Cardiac muscle cell (in vitro differentiated cells and primary cell): ENCODE measurements at regions not wholly inside any gene's neighbourhood (a gene's known extent, or its start where the extent isn't known, plus 50 kb on each side); places are given as distances from the start of the nearest gene placed in this dataset.

Experiments
- DNase-seq, 2 donors: peaks; one replicate each; pipeline versions ENCODE4 v3.0.0 to v3.0.0-alpha.2; 2010 to 2017; ENCODE audit warnings: low read depth in 1 of 2, low spot score in 1 of 2
- H3K27ac ChIP-seq: fragments of 200-600 bp; sonication (generic); 2 replicates; pipeline ENCODE4 v1.5.1; 2016
- H3K27me3 ChIP-seq: fragments of 200-600 bp; sonication (generic); 2 replicates; pipeline ENCODE4 v1.6.0; 2016; ENCODE audit warnings: control low read depth
- H3K36me3 ChIP-seq: fragments of 200-600 bp; sonication (generic); 2 replicates; pipeline ENCODE4 v1.5.1; 2016; ENCODE audit warnings: control low read depth
- H3K4me1 ChIP-seq: fragments of 200-600 bp; sonication (generic); 2 replicates; pipeline ENCODE4 v1.8.1; 2017; ENCODE audit warnings: low read depth, mild to moderate bottlenecking, mixed run types
- H3K4me3 ChIP-seq: fragments of 200-600 bp; sonication (generic); 2 replicates; pipeline ENCODE4 v1.5.1; 2016; ENCODE audit warnings: mild to moderate bottlenecking
- H3K9me3 ChIP-seq: fragments of 200-600 bp; sonication (generic); 2 replicates; pipeline ENCODE4 v1.5.1; 2017; ENCODE audit warnings: low read depth, mild to moderate bottlenecking, control low read depth
- CTCF ChIP-seq: IDR thresholded peaks from 2 replicates; pipeline ENCODE4 v1.5.1; 2012; ENCODE audit warnings: low read depth, mild to moderate bottlenecking, low read length

GRCh38 chr10:59064759-59065539, 111.5 kb upstream of the PHYHIPL start:
- Histone ChIP-seq H3K9me3 (no peaks in the 10 kb centered on the region), H3K27ac (no peak overlapping the region)
- TF ChIP-seq CTCF: no peak

GRCh38 chr10:59068581-59069191, 107.8 kb upstream of the PHYHIPL start:
- Histone ChIP-seq H3K27me3 (no peaks in the 10 kb centered on the region), H3K27ac (no peak overlapping the region), H3K9me3 (no peaks in the 10 kb centered on the region), H3K36me3 (no peaks in the 10 kb centered on the region), H3K4me1 (no peaks in the 10 kb centered on the region), H3K4me3 (no peak overlapping the region)
- no peak for TF ChIP-seq CTCF
- no peak for DNase-seq

More at GRCh38 chr10:59064759-59065539, 111.5 kb upstream of the PHYHIPL start:
- Histone ChIP-seq H3K4me1 (no peaks in the 10 kb centered on the region), H3K36me3 (no peaks in the 10 kb centered on the region), H3K27me3 (no peaks in the 10 kb centered on the region), H3K4me3 (no peak overlapping the region)
- DNase-seq: no peak

- Histone ChIP-seq H3K36me3 (no peaks in the 10 kb centered on the region), H3K27ac (no peak overlapping the region), H3K4me1 (no peaks in the 10 kb centered on the region), H3K9me3 (no peaks in the 10 kb centered on the region), H3K27me3 (no peaks in the 10 kb centered on the region), H3K4me3 (no peak overlapping the region)
- no peak for DNase-seq
- no peak for TF ChIP-seq CTCF
Observed at GRCh38 chr10:59072038-59072437, 104.4 kb upstream of the PHYHIPL start.

- H3K27ac ChIP-seq: no peak overlapping the region
- no peaks in the 10 kb centered on the region for H3K9me3 ChIP-seq
- H3K4me3 ChIP-seq: no peak overlapping the region
- no peaks in the 10 kb centered on the region for H3K27me3 ChIP-seq
- no peaks in the 10 kb centered on the region for H3K36me3 ChIP-seq
- DNase-seq: no peak
- H3K4me1 ChIP-seq: no peaks in the 10 kb centered on the region
- no peak for TF ChIP-seq CTCF
Observed at GRCh38 chr10:59073456-59074053, 102.9 kb upstream of the PHYHIPL start.

GRCh38 chr10:59075576-59075975, 100.9 kb upstream of the PHYHIPL start:
- Histone ChIP-seq H3K36me3 (no peaks in the 10 kb centered on the region), H3K27me3 (no peaks in the 10 kb centered on the region), H3K4me3 (no peak overlapping the region), H3K4me1 (no peaks in the 10 kb centered on the region), H3K27ac (no peak overlapping the region), H3K9me3 (no peaks in the 10 kb centered on the region)
- no peak for TF ChIP-seq CTCF
- DNase-seq: no peak
